ENCODE measurements at regions not wholly inside any gene's neighbourhood (a gene's known extent, or its start where the extent isn't known, plus 50 kb on each side); places are given as distances from the start of the nearest gene placed in this dataset.

- Histone ChIP-seq H3K4me1 (ENCODE audit: control insufficient read depth, low read depth, low read length) (no peaks in the 10 kb centered on the region), H2BK5ac (ENCODE audit: low read length) (no peak overlapping the region), H3K79me2 (ENCODE audit: control insufficient read depth, insufficient read depth, low read length) (no peaks in the 10 kb centered on the region), H2AK5ac (ENCODE audit: low read length) (no peak overlapping the region), H2BK120ac (ENCODE audit: low read depth, low read length) (no peak overlapping the region), H3K4me2 (ENCODE audit: low read length) (no peak overlapping the region), H4K5ac (ENCODE audit: low read length) (no peak overlapping the region), H3K18ac (ENCODE audit: low read length) (no peak overlapping the region), H2BK15ac (replicated peaks; ENCODE audit: low read depth) (no peak overlapping the region), H3K27ac (ENCODE audit: low read depth, low read length) (no peak overlapping the region), H3K9ac (ENCODE audit: low read length) (no peak overlapping the region), H3K56ac (ENCODE audit: low read length) (no peak overlapping the region), H3K27me3 (ENCODE audit: insufficient read depth, low read length, poor library complexity) (no peaks in the 10 kb centered on the region), H3K36me3 (ENCODE audit: control insufficient read depth, insufficient read depth, low read length) (no peaks in the 10 kb centered on the region), H3K4ac (ENCODE audit: low read depth, low read length) (no peak overlapping the region), H3K79me1 (ENCODE audit: low read length) (no peaks in the 10 kb centered on the region), H4K8ac (ENCODE audit: low read depth, low read length) (no peak overlapping the region), H3K23ac (ENCODE audit: low read length) (no peak overlapping the region), H3K4me3 (ENCODE audit: low read length) (no peak overlapping the region)
- DNase-seq, result peak; percentile 19
- WGBS (ENCODE audit: extremely low coverage, insufficient coverage, low lambda C conversion rate), result no CpG with 5 or more reads among the region's 4 CpGs
Measured at GRCh38 chr3:168470380-168470779, 374.7 kb upstream of the GOLIM4 start.

GRCh38 chr3:168469436-168469835 is 373.7 kb upstream of the GOLIM4 start:
- Histone ChIP-seq H3K4ac (ENCODE audit: low read depth, low read length) (no peak overlapping the region), H2BK120ac (ENCODE audit: low read depth, low read length) (no peak overlapping the region), H3K9ac (ENCODE audit: low read length) (no peak overlapping the region), H2BK5ac (ENCODE audit: low read length) (no peak overlapping the region), H3K36me3 (ENCODE audit: control insufficient read depth, insufficient read depth, low read length) (no peaks in the 10 kb centered on the region), H3K4me2 (ENCODE audit: low read length) (no peak overlapping the region), H3K79me2 (ENCODE audit: control insufficient read depth, insufficient read depth, low read length) (no peaks in the 10 kb centered on the region), H3K4me3 (ENCODE audit: low read length) (no peak overlapping the region), H2AK5ac (ENCODE audit: low read length) (no peak overlapping the region), H3K18ac (ENCODE audit: low read length) (no peak overlapping the region), H4K5ac (ENCODE audit: low read length) (no peak overlapping the region), H3K27me3 (ENCODE audit: insufficient read depth, low read length, poor library complexity) (no peaks in the 10 kb centered on the region), H3K27ac (ENCODE audit: low read depth, low read length) (no peak overlapping the region), H3K79me1 (ENCODE audit: low read length) (no peaks in the 10 kb centered on the region), H4K8ac (ENCODE audit: low read depth, low read length) (no peak overlapping the region), H3K56ac (ENCODE audit: low read length) (no peak overlapping the region), H3K23ac (ENCODE audit: low read length) (no peak overlapping the region), H3K4me1 (ENCODE audit: control insufficient read depth, low read depth, low read length) (no peaks in the 10 kb centered on the region), H2BK15ac (replicated peaks; ENCODE audit: low read depth) (no peak overlapping the region)
- WGBS (ENCODE audit: extremely low coverage, insufficient coverage, low lambda C conversion rate), result no CpG with 5 or more reads among the region's 3 CpGs
- no peak for DNase-seq

- no CpG with 5 or more reads among the region's 6 CpGs for WGBS (ENCODE audit: extremely low coverage, insufficient coverage, low lambda C conversion rate)
- Histone ChIP-seq H3K79me2 (ENCODE audit: control insufficient read depth, insufficient read depth, low read length) (no peaks in the 10 kb centered on the region), H3K4me1 (ENCODE audit: control insufficient read depth, low read depth, low read length) (no peaks in the 10 kb centered on the region), H3K23ac (ENCODE audit: low read length) (no peak overlapping the region), H3K18ac (ENCODE audit: low read length) (no peak overlapping the region), H3K4ac (ENCODE audit: low read depth, low read length) (no peak overlapping the region), H2AK5ac (ENCODE audit: low read length) (no peak overlapping the region), H2BK15ac (replicated peaks; ENCODE audit: low read depth) (no peak overlapping the region), H3K27me3 (ENCODE audit: insufficient read depth, low read length, poor library complexity) (no peaks in the 10 kb centered on the region), H4K8ac (ENCODE audit: low read depth, low read length) (no peak overlapping the region), H3K4me2 (ENCODE audit: low read length) (no peak overlapping the region), H2BK120ac (ENCODE audit: low read depth, low read length) (no peak overlapping the region), H2BK5ac (ENCODE audit: low read length) (no peak overlapping the region), H3K27ac (ENCODE audit: low read depth, low read length) (no peak overlapping the region), H3K36me3 (ENCODE audit: control insufficient read depth, insufficient read depth, low read length) (no peaks in the 10 kb centered on the region), H3K56ac (ENCODE audit: low read length) (no peak overlapping the region), H4K5ac (ENCODE audit: low read length) (no peak overlapping the region), H3K79me1 (ENCODE audit: low read length) (no peaks in the 10 kb centered on the region), H3K4me3 (ENCODE audit: low read length) (no peak overlapping the region), H3K9ac (ENCODE audit: low read length) (no peak overlapping the region)
- DNase-seq, result peak; percentile 76
Measured at GRCh38 chr3:168467115-168467714, 371.5 kb upstream of the GOLIM4 start.

GRCh38 chr3:168461793-168462192 is 366.1 kb upstream of the GOLIM4 start:
- Histone ChIP-seq H4K5ac (ENCODE audit: low read length) (no peak overlapping the region), H3K9ac (ENCODE audit: low read length) (no peak overlapping the region), H3K79me1 (ENCODE audit: low read length) (no peaks in the 10 kb centered on the region), H3K27ac (ENCODE audit: low read depth, low read length) (no peak overlapping the region), H3K4me1 (ENCODE audit: control insufficient read depth, low read depth, low read length) (no peaks in the 10 kb centered on the region), H3K4me2 (ENCODE audit: low read length) (no peak overlapping the region), H3K36me3 (ENCODE audit: control insufficient read depth, insufficient read depth, low read length) (no peaks in the 10 kb centered on the region), H3K56ac (ENCODE audit: low read length) (no peak overlapping the region), H2BK15ac (replicated peaks; ENCODE audit: low read depth) (no peak overlapping the region), H3K4ac (ENCODE audit: low read depth, low read length) (no peak overlapping the region), H2BK120ac (ENCODE audit: low read depth, low read length) (no peak overlapping the region), H4K8ac (ENCODE audit: low read depth, low read length) (no peak overlapping the region), H3K79me2 (ENCODE audit: control insufficient read depth, insufficient read depth, low read length) (no peaks in the 10 kb centered on the region), H3K4me3 (ENCODE audit: low read length) (no peak overlapping the region), H3K18ac (ENCODE audit: low read length) (no peak overlapping the region), H2BK5ac (ENCODE audit: low read length) (no peak overlapping the region), H3K23ac (ENCODE audit: low read length) (no peak overlapping the region), H2AK5ac (ENCODE audit: low read length) (no peak overlapping the region), H3K27me3 (ENCODE audit: insufficient read depth, low read length, poor library complexity) (no peaks in the 10 kb centered on the region)
- no peak for DNase-seq

GRCh38 chr3:168459226-168459784 is 363.6 kb upstream of the GOLIM4 start:
- Histone ChIP-seq H3K27ac (ENCODE audit: low read depth, low read length) (no peak overlapping the region), H3K18ac (ENCODE audit: low read length) (no peak overlapping the region), H3K79me1 (ENCODE audit: low read length) (no peaks in the 10 kb centered on the region), H2BK5ac (ENCODE audit: low read length) (no peak overlapping the region), H3K4ac (ENCODE audit: low read depth, low read length) (no peak overlapping the region), H2BK120ac (ENCODE audit: low read depth, low read length) (no peak overlapping the region), H4K5ac (ENCODE audit: low read length) (no peak overlapping the region), H3K4me2 (ENCODE audit: low read length) (no peak overlapping the region), H2BK15ac (replicated peaks; ENCODE audit: low read depth) (no peak overlapping the region), H3K9ac (ENCODE audit: low read length) (no peak overlapping the region), H3K56ac (ENCODE audit: low read length) (no peak overlapping the region), H3K27me3 (ENCODE audit: insufficient read depth, low read length, poor library complexity) (no peaks in the 10 kb centered on the region), H3K4me1 (ENCODE audit: control insufficient read depth, low read depth, low read length) (no peaks in the 10 kb centered on the region), H2AK5ac (ENCODE audit: low read length) (no peak overlapping the region), H3K36me3 (ENCODE audit: control insufficient read depth, insufficient read depth, low read length) (no peaks in the 10 kb centered on the region), H3K79me2 (ENCODE audit: control insufficient read depth, insufficient read depth, low read length) (no peaks in the 10 kb centered on the region), H4K8ac (ENCODE audit: low read depth, low read length) (no peak overlapping the region), H3K4me3 (ENCODE audit: low read length) (no peak overlapping the region), H3K23ac (ENCODE audit: low read length) (no peak overlapping the region)
- WGBS (ENCODE audit: extremely low coverage, insufficient coverage, low lambda C conversion rate), result no CpG with 5 or more reads among the region's 2 CpGs
- DNase-seq, result no peak

- H3K23ac ChIP-seq (ENCODE audit: low read length), result no peak overlapping the region
- H4K5ac ChIP-seq (ENCODE audit: low read length), result no peak overlapping the region
- no CpG with 5 or more reads among the region's 4 CpGs for WGBS (ENCODE audit: extremely low coverage, insufficient coverage, low lambda C conversion rate)
- no peak overlapping the region for H3K9ac ChIP-seq (ENCODE audit: low read length)
- no peak overlapping the region for H2BK15ac ChIP-seq (replicated peaks; ENCODE audit: low read depth)
- H3K27me3 ChIP-seq (ENCODE audit: insufficient read depth, low read length, poor library complexity), result no peaks in the 10 kb centered on the region
- H3K4me1 ChIP-seq (ENCODE audit: control insufficient read depth, low read depth, low read length), result no peaks in the 10 kb centered on the region
- no peak for DNase-seq
- no peak overlapping the region for H2AK5ac ChIP-seq (ENCODE audit: low read length)
- no peak overlapping the region for H4K8ac ChIP-seq (ENCODE audit: low read depth, low read length)
- no peak overlapping the region for H2BK5ac ChIP-seq (ENCODE audit: low read length)
- no peak overlapping the region for H3K27ac ChIP-seq (ENCODE audit: low read depth, low read length)
- no peaks in the 10 kb centered on the region for H3K79me1 ChIP-seq (ENCODE audit: low read length)
- no peak overlapping the region for H3K4me2 ChIP-seq (ENCODE audit: low read length)
- H3K36me3 ChIP-seq (ENCODE audit: control insufficient read depth, insufficient read depth, low read length), result no peaks in the 10 kb centered on the region
- H3K4ac ChIP-seq (ENCODE audit: low read depth, low read length), result no peak overlapping the region
- no peak overlapping the region for H3K18ac ChIP-seq (ENCODE audit: low read length)
- H3K79me2 ChIP-seq (ENCODE audit: control insufficient read depth, insufficient read depth, low read length), result no peaks in the 10 kb centered on the region
- no peak overlapping the region for H3K56ac ChIP-seq (ENCODE audit: low read length)
- H3K4me3 ChIP-seq (ENCODE audit: low read length), result no peak overlapping the region
- no peak overlapping the region for H2BK120ac ChIP-seq (ENCODE audit: low read depth, low read length)
Measured at GRCh38 chr3:168457954-168458539, 362.3 kb upstream of the GOLIM4 start.

Measured in mesendoderm (in vitro differentiated cells).